GM12878 (cell line): ENCODE measurements at regions not wholly inside any gene's neighbourhood (a gene's known extent, or its start where the extent isn't known, plus 50 kb on each side); places are given as distances from the start of the nearest gene placed in this dataset.

Experiments used
- ASH2L ChIP-seq: fragments of 300-600, 200-600 bp; sonication (generic); IDR thresholded peaks from 2 replicates; pipeline ENCODE4 v1.6.1; 2017; ENCODE audit warnings: low read depth, mild to moderate bottlenecking, borderline replicate concordance
- BCL3 ChIP-seq: IDR thresholded peaks from 2 replicates; pipeline ENCODE4 v1.6.1; 2011; ENCODE audit warnings: borderline replicate concordance, low read depth, mild to moderate bottlenecking, moderate library complexity, low read length; ENCODE audit not compliant: insufficient read depth, poor library complexity, severe bottlenecking
- CTCF ChIP-seq, 3 experiments: IDR thresholded peaks in 2 of 3; conservative IDR thresholded peaks in 1 of 3; 2 replicates each; pipeline ENCODE4 v1.5.1; 2011; ENCODE audit warnings: low read depth in 3 of 3, low read length in 3 of 3, mild to moderate bottlenecking in 3 of 3, control low read depth in 2 of 3, moderate library complexity in 2 of 3, inconsistent platforms in 1 of 3, mixed read lengths in 1 of 3; ENCODE audit not compliant: control insufficient read depth in 2 of 3, insufficient read depth in 1 of 3; ENCODE audit errors: extremely low read depth in 1 of 3
- EED ChIP-seq: sonication (generic); IDR thresholded peaks from 2 replicates; pipeline ENCODE4 v1.6.1; 2016; ENCODE audit warnings: antibody characterized with exemption, low read depth
- POLR2A ChIP-seq: IDR thresholded peaks from 2 replicates; pipeline ENCODE4 v1.6.1; 2011; ENCODE audit warnings: low read depth, mild to moderate bottlenecking, low read length
- RAD51 ChIP-seq: fragments of 450-650 bp; IDR thresholded peaks from 2 replicates; pipeline ENCODE4 v1.6.1; 2016; ENCODE audit warnings: moderate library complexity, mild to moderate bottlenecking, inconsistent platforms
- SIN3A ChIP-seq: IDR thresholded peaks from 2 replicates; pipeline ENCODE4 v1.6.1; 2012; ENCODE audit warnings: low read depth, low read length, improper control_type of control experiment

GRCh38 chr15:69838994-69839393, 258.7 kb downstream of the TLE3 start:
- TF ChIP-seq SIN3A, result no peak
- TF ChIP-seq RAD51, result no peak
- TF ChIP-seq CTCF (IDR thresholded peaks at IDR 0.05 in 2 of 3, conservative IDR thresholded peaks at IDR 0.05 in 1 of 3; ENCODE audit: control insufficient read depth in 2 of 3, extremely low read depth in 1 of 3, insufficient read depth in 1 of 3, low read depth in 3 of 3, low read length in 3 of 3), result no peak
- no peak for TF ChIP-seq POLR2A
- no peak for TF ChIP-seq ASH2L
- no peak for TF ChIP-seq EED
- no peak for TF ChIP-seq BCL3
